Natural killer cell (primary cell): ENCODE measurements at regions not wholly inside any gene's neighbourhood (a gene's known extent, or its start where the extent isn't known, plus 50 kb on each side); places are given as distances from the start of the nearest gene placed in this dataset.

Experiments used
- ATAC-seq, 3 donors: fragments of 150-1000 bp in 2 of 3; fragments of 200-7000 bp in 1 of 3; cut with Tn5 transposase; 1 replicate in 1 of 3; 2 replicates in 2 of 3; pipeline ENCODE4 v1.10.0; 2021; ENCODE audit warnings: mild to moderate bottlenecking in 2 of 3, moderate library complexity in 2 of 3
- DNase-seq, 2 donors: peaks; one replicate each; pipeline versions ENCODE4 v3.0.0 to v3.0.0-alpha.2; 2013 to 2021; ENCODE audit warnings: mixed read lengths in 1 of 2
- H3K27ac ChIP-seq: one replicate; pipeline ENCODE4 v1.5.1; 2013; ENCODE audit warnings: mild to moderate bottlenecking, low read length
- H3K27me3 ChIP-seq: one replicate; pipeline ENCODE4 v1.6.1; 2013; ENCODE audit warnings: low read length; ENCODE audit not compliant: control insufficient read depth, insufficient read depth
- H3K36me3 ChIP-seq: one replicate; pipeline ENCODE4 v1.6.1; 2013; ENCODE audit warnings: low read length; ENCODE audit not compliant: control insufficient read depth, insufficient read depth
- H3K4me1 ChIP-seq: one replicate; pipeline ENCODE4 v1.6.1; 2013; ENCODE audit warnings: low read length; ENCODE audit not compliant: control insufficient read depth, insufficient read depth
- H3K4me3 ChIP-seq: one replicate; pipeline ENCODE4 v1.5.1; 2013; ENCODE audit warnings: low read length
- H3K9me3 ChIP-seq: one replicate; pipeline ENCODE4 v1.6.1; 2013; ENCODE audit warnings: low read length; ENCODE audit not compliant: control insufficient read depth, insufficient read depth
- H3K27ac Mint-ChIP-seq, 2 donors: one replicate each; pipeline ENCODE4 v1.8.0; 2022; ENCODE audit warnings: mild to moderate bottlenecking in 2 of 2, mixed read lengths in 2 of 2, moderate library complexity in 1 of 2
- H3K27me3 Mint-ChIP-seq, 2 donors: one replicate each; pipeline ENCODE4 v1.8.0; 2022; ENCODE audit warnings: low read depth in 2 of 2, mixed read lengths in 2 of 2
- H3K36me3 Mint-ChIP-seq: one replicate; pipeline ENCODE4 v1.8.0; 2022; ENCODE audit warnings: mixed read lengths
- H3K4me1 Mint-ChIP-seq, 2 donors: one replicate each; pipeline ENCODE4 v1.8.0; 2022; ENCODE audit warnings: mixed read lengths in 2 of 2
- H3K4me3 Mint-ChIP-seq: one replicate; pipeline ENCODE4 v1.8.0; 2022; ENCODE audit warnings: mild to moderate bottlenecking, moderate library complexity, mixed read lengths
- H3K9me3 Mint-ChIP-seq, 2 donors: one replicate each; pipeline ENCODE4 v1.8.0; 2022; ENCODE audit warnings: mixed read lengths in 2 of 2
- CTCF ChIP-seq: fragments of 200-600 bp; IDR thresholded peaks from one replicate; pipeline ENCODE4 v1.8.0; 2022; ENCODE audit warnings: antibody characterized with exemption
- WGBS: methylation state at CpG from one replicate; pipeline ENCODE4 v1.1.7; 2013; ENCODE audit warnings: missing lambda C conversion rate; ENCODE audit not compliant: insufficient coverage; 5-methylcytosine and 5-hydroxymethylcytosine counted together
- intact Hi-C: fragments of 100-400 bp; cut with micrococcal nuclease; formaldehyde crosslinking; loops from one replicate; pipeline ENCODE4 v1.14.2; 2022

GRCh38 chr20:60341062-60341461 is 382.8 kb downstream of the CDH26 start:
- Histone ChIP-seq H3K9me3 (no peaks in the 10 kb centered on the region), H3K36me3 (no peaks in the 10 kb centered on the region), H3K4me1 (no peaks in the 10 kb centered on the region), H3K4me3 (no peak overlapping the region), H3K27ac (no peak overlapping the region), H3K27me3 (no peaks in the 10 kb centered on the region)
- Mint-ChIP-seq H3K9me3 (no peaks in the 10 kb centered on the region), H3K27ac (no peak overlapping the region), H3K27me3 (peaks cover 0 to 6% of the 10 kb centered on the region in 2 donors), H3K4me3 (no peak overlapping the region), H3K4me1 (peaks cover 5 to 6% of the 10 kb centered on the region in 2 donors), H3K36me3 (no peaks in the 10 kb centered on the region)
- WGBS, result 81% methylated on average over 7 of the region's 7 CpGs
- no peak for DNase-seq
- intact Hi-C loops, result no loop called here
- TF ChIP-seq CTCF, result no peak
- ATAC-seq, result no peak

GRCh38 chr20:60345106-60345505 is 386.9 kb downstream of the CDH26 start:
- H3K9me3 Mint-ChIP-seq, result no peaks in the 10 kb centered on the region
- H3K36me3 Mint-ChIP-seq, result no peaks in the 10 kb centered on the region
- Histone ChIP-seq H3K27me3 (no peaks in the 10 kb centered on the region), H3K4me1 (no peaks in the 10 kb centered on the region), H3K4me3 (no peak overlapping the region), H3K36me3 (no peaks in the 10 kb centered on the region), H3K9me3 (no peaks in the 10 kb centered on the region), H3K27ac (no peak overlapping the region)
- no peak overlapping the region for H3K4me3 Mint-ChIP-seq
- intact Hi-C loops, result no loop called here
- ATAC-seq (no peak), DNase-seq (no peak)
- no peak overlapping the region for H3K27ac Mint-ChIP-seq
- TF ChIP-seq CTCF, result no peak
- no peaks in the 10 kb centered on the region for H3K4me1 Mint-ChIP-seq
- WGBS, result 94% methylated on average over 4 of the region's 5 CpGs
- peaks cover 0 to 3% of the 10 kb centered on the region in 2 donors for H3K27me3 Mint-ChIP-seq

- H3K4me1 ChIP-seq, result no peaks in the 10 kb centered on the region
- H3K36me3 ChIP-seq, result no peaks in the 10 kb centered on the region
- 92% methylated on average over 9 of the region's 11 CpGs for WGBS
- Mint-ChIP-seq H3K4me1 (no peaks in the 10 kb centered on the region), H3K4me3 (no peak overlapping the region), H3K36me3 (no peaks in the 10 kb centered on the region), H3K9me3 (no peaks in the 10 kb centered on the region), H3K27me3 (no peaks in the 10 kb centered on the region), H3K27ac (no peak overlapping the region)
- no peak overlapping the region for H3K27ac ChIP-seq
- no peak overlapping the region for H3K4me3 ChIP-seq
- no peaks in the 10 kb centered on the region for H3K9me3 ChIP-seq
- ATAC-seq (no peak), DNase-seq (no peak)
- intact Hi-C loops, result no loop called here
- TF ChIP-seq CTCF, result no peak
- no peaks in the 10 kb centered on the region for H3K27me3 ChIP-seq
These were observed 391.2 kb downstream of the CDH26 start for GRCh38 chr20:60349418-60349817.

GRCh38 chr20:60352017-60352416 is 393.8 kb downstream of the CDH26 start:
- H3K27me3 Mint-ChIP-seq, result no peaks in the 10 kb centered on the region
- H3K27ac Mint-ChIP-seq, result no peak overlapping the region
- H3K4me1 Mint-ChIP-seq, result no peaks in the 10 kb centered on the region
- no peak for ATAC-seq
- no peak overlapping the region for H3K4me3 Mint-ChIP-seq
- WGBS, result 95% methylated on average over 1 of the region's 2 CpGs
- no peak for DNase-seq
- H3K9me3 ChIP-seq, result no peaks in the 10 kb centered on the region
- no peak overlapping the region for H3K4me3 ChIP-seq
- TF ChIP-seq CTCF, result no peak
- intact Hi-C loops, result no loop called here
- H3K4me1 ChIP-seq, result no peaks in the 10 kb centered on the region
- no peak overlapping the region for H3K27ac ChIP-seq
- no peaks in the 10 kb centered on the region for H3K36me3 Mint-ChIP-seq
- no peaks in the 10 kb centered on the region for H3K36me3 ChIP-seq
- no peaks in the 10 kb centered on the region for H3K27me3 ChIP-seq
- no peaks in the 10 kb centered on the region for H3K9me3 Mint-ChIP-seq
